Peyer's patch (tissue), 4 donors: ENCODE measurements at regions not wholly inside any gene's neighbourhood (a gene's known extent, or its start where the extent isn't known, plus 50 kb on each side); places are given as distances from the start of the nearest gene placed in this dataset.

Experiments used
- DNase-seq, 3 donors: peaks; one replicate each; pipeline ENCODE4 v3.0.0-alpha.2; 2017 to 2019
- H3K27ac ChIP-seq, 4 donors: fragments of 200-600 bp; sonication (generic); one replicate each; pipeline ENCODE4 v1.5.1; 2016 to 2019
- H3K27me3 ChIP-seq, 2 donors: fragments of 200-600 bp; sonication (generic); one replicate each; pipeline ENCODE4 v1.5.1; 2019
- H3K36me3 ChIP-seq, 3 donors: fragments of 200-600 bp; sonication (generic); one replicate each; pipeline ENCODE4 v1.5.1; 2016 to 2019
- H3K4me1 ChIP-seq, 4 donors: fragments of 200-600 bp; sonication (generic); one replicate each; pipeline ENCODE4 v1.5.1; 2016 to 2019
- H3K4me3 ChIP-seq, 4 donors: fragments of 200-600 bp; sonication (generic); 1 replicate in 3 of 4; 2 replicates in 1 of 4; pipeline ENCODE4 v1.5.1; 2016 to 2019; ENCODE audit warnings: mild to moderate bottlenecking in 1 of 4
- H3K9me3 ChIP-seq, 4 donors: fragments of 200-600 bp; sonication (generic); one replicate each; pipeline ENCODE4 v1.5.1; 2016 to 2019; ENCODE audit warnings: mild to moderate bottlenecking in 1 of 4
- CTCF ChIP-seq, 6 experiments: fragments of 450-650 bp in 4 of 6; fragments of 200-600 bp in 2 of 6; sonication (generic) in 1 of 6; IDR thresholded peaks; one replicate each; pipeline ENCODE4 v1.5.1; 2017 to 2019; ENCODE audit warnings: antibody characterized with exemption in 6 of 6, mild to moderate bottlenecking in 3 of 6, moderate library complexity in 1 of 6
- POLR2A ChIP-seq, 2 donors: fragments of 450-650 bp; IDR thresholded peaks; one replicate each; pipeline ENCODE4 v1.5.1; 2017; ENCODE audit warnings: antibody characterized with exemption in 2 of 2, mild to moderate bottlenecking in 2 of 2, moderate library complexity in 2 of 2

DNA sequence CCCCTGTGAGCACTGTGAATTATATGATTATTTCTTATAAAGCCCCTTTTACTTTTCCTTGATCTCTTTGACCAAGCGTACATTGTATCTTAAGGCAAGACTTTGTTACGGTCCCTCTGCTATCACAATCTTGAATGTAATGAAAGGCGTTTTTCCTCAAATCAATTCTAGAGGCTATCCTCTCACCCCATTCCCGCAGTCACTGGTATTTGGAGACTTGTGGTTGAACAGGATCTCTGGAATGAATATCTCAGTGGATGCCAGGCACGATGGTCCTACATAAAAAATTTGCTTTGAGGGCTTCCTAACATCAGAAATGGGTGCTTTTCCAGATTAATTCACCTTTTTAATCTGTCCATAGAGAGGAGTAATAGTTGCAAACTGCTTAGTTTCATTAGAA is 151.4 kb upstream of the PAPPA start:
- DNase-seq = no peak
- TF ChIP-seq CTCF (IDR thresholded peaks at IDR 0.05) (no peak), POLR2A (IDR thresholded peaks at IDR 0.05) (no peak)

GRCh38 chr9:116002624-116003023 is 151.0 kb upstream of the PAPPA start:
- no peak overlapping the region for H3K4me3 ChIP-seq
- no peaks in the 10 kb centered on the region for H3K36me3 ChIP-seq
- H3K4me1 ChIP-seq = no peaks in the 10 kb centered on the region
- no peak for TF ChIP-seq CTCF (IDR thresholded peaks at IDR 0.05)
- TF ChIP-seq POLR2A (IDR thresholded peaks at IDR 0.05) = no peak
- no peaks in the 10 kb centered on the region for H3K27me3 ChIP-seq
- no peaks in the 10 kb centered on the region for H3K9me3 ChIP-seq
- DNase-seq = no peak
- H3K27ac ChIP-seq = no peak overlapping the region

More for the DNA sequence above, 151.4 kb upstream of the PAPPA start:
- Histone ChIP-seq H3K4me1 (no peaks in the 10 kb centered on the region), H3K4me3 (no peak overlapping the region), H3K27me3 (no peaks in the 10 kb centered on the region), H3K36me3 (no peaks in the 10 kb centered on the region), H3K9me3 (no peaks in the 10 kb centered on the region), H3K27ac (no peak overlapping the region)

GRCh38 chr9:116003397-116003796 is 150.2 kb upstream of the PAPPA start:
- Histone ChIP-seq H3K36me3 (no peaks in the 10 kb centered on the region), H3K9me3 (no peaks in the 10 kb centered on the region), H3K4me3 (no peak overlapping the region), H3K4me1 (no peaks in the 10 kb centered on the region), H3K27ac (no peak overlapping the region), H3K27me3 (no peaks in the 10 kb centered on the region)
- TF ChIP-seq POLR2A (IDR thresholded peaks at IDR 0.05) = no peak
- TF ChIP-seq CTCF (IDR thresholded peaks at IDR 0.05) = no peak
- no peak for DNase-seq

DNA sequence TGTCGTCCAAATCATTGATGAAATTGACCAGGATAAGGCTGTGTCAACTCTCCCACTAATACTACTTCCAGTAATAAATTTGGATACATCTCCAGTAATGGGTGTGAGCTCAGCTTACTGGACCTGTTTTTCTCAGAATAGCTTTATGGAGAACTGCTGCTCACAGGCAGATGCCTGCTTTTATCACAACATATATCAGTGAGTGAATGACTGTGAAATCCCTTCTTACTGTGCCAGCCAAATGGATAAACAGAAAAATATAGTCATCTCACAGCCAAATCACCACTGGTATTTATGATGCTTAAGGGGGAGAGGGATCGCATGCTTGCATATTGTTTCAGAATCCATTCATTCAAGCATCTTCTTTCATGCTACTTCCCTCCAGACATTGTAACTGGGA is 148.4 kb upstream of the PAPPA start:
- Histone ChIP-seq H3K9me3 (no peaks in the 10 kb centered on the region), H3K27ac (no peak overlapping the region), H3K36me3 (no peaks in the 10 kb centered on the region), H3K4me3 (no peak overlapping the region), H3K4me1 (no peaks in the 10 kb centered on the region), H3K27me3 (no peaks in the 10 kb centered on the region)
- TF ChIP-seq CTCF (IDR thresholded peaks at IDR 0.05) (no peak), POLR2A (IDR thresholded peaks at IDR 0.05) (no peak)
- DNase-seq = no peak

DNA sequence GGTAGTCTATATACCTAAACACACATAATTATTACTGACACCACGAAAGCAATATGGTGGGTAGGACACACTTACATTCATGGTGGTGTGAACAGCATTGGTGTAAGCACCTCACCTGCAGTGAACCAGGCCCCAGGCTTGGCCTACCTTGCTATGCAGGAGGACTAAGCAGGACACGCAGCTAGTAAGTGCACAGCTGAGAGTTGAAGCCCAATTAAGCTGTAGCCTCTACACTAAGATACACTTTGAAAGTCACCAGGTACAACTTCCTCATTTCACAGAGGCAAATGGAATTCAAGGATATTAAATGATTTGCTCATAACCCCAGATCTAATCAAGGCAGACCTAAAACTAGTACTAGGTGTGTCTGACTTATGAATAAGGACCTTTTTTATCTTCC is 145.8 kb upstream of the PAPPA start:
- Histone ChIP-seq H3K9me3 (no peaks in the 10 kb centered on the region), H3K4me1 (no peaks in the 10 kb centered on the region), H3K36me3 (no peaks in the 10 kb centered on the region), H3K27ac (no peak overlapping the region), H3K4me3 (no peak overlapping the region), H3K27me3 (no peaks in the 10 kb centered on the region)
- DNase-seq = no peak
- no peak for TF ChIP-seq CTCF (IDR thresholded peaks at IDR 0.05)
- no peak for TF ChIP-seq POLR2A (IDR thresholded peaks at IDR 0.05)

DNA sequence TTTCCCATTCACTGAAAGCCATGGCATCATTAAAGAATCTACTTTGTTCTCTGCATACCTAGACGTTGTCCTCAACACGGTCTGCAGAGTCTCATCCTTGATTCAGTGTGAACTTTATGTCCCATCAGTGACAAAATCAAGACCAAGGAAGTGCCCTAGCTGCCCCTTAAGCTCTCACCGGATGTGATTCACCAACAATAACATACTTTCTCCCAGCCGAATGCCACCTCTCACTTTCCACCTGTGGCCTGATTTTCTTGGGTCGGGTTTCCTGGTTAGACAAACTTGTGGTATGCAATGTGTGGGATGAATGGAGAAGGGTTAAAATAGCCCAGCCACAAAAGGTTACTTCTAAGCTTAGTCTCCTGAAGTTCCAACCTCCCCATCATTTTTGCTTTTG is 145.3 kb upstream of the PAPPA start:
- Histone ChIP-seq H3K9me3 (no peaks in the 10 kb centered on the region), H3K27ac (no peak overlapping the region), H3K4me3 (no peak overlapping the region), H3K4me1 (no peaks in the 10 kb centered on the region), H3K36me3 (no peaks in the 10 kb centered on the region), H3K27me3 (no peaks in the 10 kb centered on the region)
- no peak for TF ChIP-seq CTCF (IDR thresholded peaks at IDR 0.05)
- TF ChIP-seq POLR2A (IDR thresholded peaks at IDR 0.05) = no peak
- DNase-seq = no peak
